CD4-positive, alpha-beta memory T cell (primary cell): ENCODE measurements at regions not wholly inside any gene's neighbourhood (a gene's known extent, or its start where the extent isn't known, plus 50 kb on each side); places are given as distances from the start of the nearest gene placed in this dataset.

Experiments used
- CTCF ChIA-PET: fragments of 350-600 bp; sonication (Branson Sonifier 250); formaldehyde crosslinking; loops from one replicate; lab custom pipeline; 2021; ENCODE audit warnings: inconsistent platforms; ENCODE audit not compliant: partially characterized antibody; lab: Charles Lee
- POLR2A ChIA-PET: fragments of 350-600 bp; sonication (Branson Sonifier 250); formaldehyde crosslinking; loops from one replicate; lab custom pipeline; 2021; ENCODE audit not compliant: partially characterized antibody; lab: Charles Lee
- DNase-seq, 5 donors: peaks; one replicate each; pipeline versions ENCODE4 v3.0.0 to v3.0.0-alpha.2; 2020 to 2022; ENCODE audit warnings: mixed read lengths in 1 of 5
- H3K27ac ChIP-seq: one replicate; pipeline ENCODE4 v1.7.0; 2013; ENCODE audit warnings: low read depth, low read length
- H3K27me3 ChIP-seq: 2 replicates; pipeline ENCODE4 v1.7.0; 2013; ENCODE audit warnings: mild to moderate bottlenecking, low read length, moderate library complexity; ENCODE audit not compliant: insufficient read depth
- H3K36me3 ChIP-seq: 2 replicates; pipeline ENCODE4 v1.7.0; 2013; ENCODE audit warnings: mild to moderate bottlenecking, low read length, moderate library complexity; ENCODE audit not compliant: insufficient read depth
- H3K4me1 ChIP-seq: 2 replicates; pipeline ENCODE4 v1.7.0; 2013; ENCODE audit warnings: mild to moderate bottlenecking, low read length, moderate library complexity; ENCODE audit not compliant: insufficient read depth
- H3K4me3 ChIP-seq, 2 donors: one replicate each; pipeline ENCODE4 v1.7.0; 2013; ENCODE audit warnings: low read length in 2 of 2, mild to moderate bottlenecking in 1 of 2
- H3K9me3 ChIP-seq, 2 donors: one replicate each; pipeline ENCODE4 v1.7.0; 2013; ENCODE audit warnings: low read length in 2 of 2, control low read depth in 1 of 2; ENCODE audit not compliant: control insufficient read depth in 1 of 2
- H3K27ac Mint-ChIP-seq, 7 donors: one replicate each; pipeline ENCODE4 v1.8.0; 2020 to 2021; ENCODE audit warnings: mixed read lengths in 7 of 7, mild to moderate bottlenecking in 6 of 7, inconsistent platforms in 3 of 7, moderate library complexity in 3 of 7
- H3K27me3 Mint-ChIP-seq, 2 donors: one replicate each; pipeline ENCODE4 v1.8.0; 2020 to 2021; ENCODE audit warnings: mixed read lengths in 2 of 2
- H3K36me3 Mint-ChIP-seq, 2 donors: one replicate each; pipeline ENCODE4 v1.8.0; 2020 to 2021; ENCODE audit warnings: mixed read lengths in 2 of 2, inconsistent platforms in 1 of 2, mild to moderate bottlenecking in 1 of 2
- H3K4me1 Mint-ChIP-seq, 4 donors: one replicate each; pipeline ENCODE4 v1.8.0; 2020 to 2021; ENCODE audit warnings: mixed read lengths in 4 of 4, mild to moderate bottlenecking in 1 of 4
- H3K4me3 Mint-ChIP-seq, 8 donors: one replicate each; pipeline ENCODE4 v1.8.0; 2020 to 2021; ENCODE audit warnings: mixed read lengths in 8 of 8, mild to moderate bottlenecking in 7 of 8, moderate library complexity in 6 of 8, inconsistent platforms in 3 of 8
- H3K9me3 Mint-ChIP-seq, 8 donors: one replicate each; pipeline ENCODE4 v1.8.0; 2020 to 2021; ENCODE audit warnings: mixed read lengths in 8 of 8, mild to moderate bottlenecking in 5 of 8, inconsistent platforms in 3 of 8, moderate library complexity in 1 of 8
- intact Hi-C: fragments of 100-400 bp; cut with micrococcal nuclease; formaldehyde crosslinking; loops from one replicate; pipeline ENCODE4 v1.15.1; 2023

DNA sequence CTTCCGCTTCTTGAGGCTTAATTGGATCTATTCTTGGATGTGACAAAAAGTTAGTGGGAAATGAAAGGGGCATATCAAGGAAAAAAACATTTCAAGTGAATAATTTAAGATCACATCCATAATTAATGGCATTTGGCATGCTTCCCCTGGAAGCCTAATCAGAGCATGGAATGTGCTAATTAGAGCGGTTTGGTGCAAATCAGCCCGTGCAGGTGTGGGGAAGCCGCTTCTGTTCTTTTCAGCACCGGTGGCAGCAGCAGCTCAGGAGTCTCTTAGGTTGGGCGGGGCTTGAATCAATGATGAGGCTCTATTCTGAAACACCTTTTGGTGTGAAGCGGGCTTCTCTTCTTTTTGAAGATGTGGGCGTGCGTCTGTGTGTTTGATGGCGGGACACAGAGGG, 301.2 kb downstream of the LRFN2 start:
- Mint-ChIP-seq H3K36me3 (no peaks in the 10 kb centered on the region), H3K27me3 (peaks cover 3 to 15% of the 10 kb centered on the region in 2 donors), H3K9me3 (no peaks in the 10 kb centered on the region), H3K4me3 (no peak overlapping the region), H3K4me1 (no peaks in the 10 kb centered on the region), H3K27ac (no peak overlapping the region)
- POLR2A ChIA-PET: no interaction called here
- Histone ChIP-seq H3K4me3 (no peak overlapping the region), H3K4me1 (no peaks in the 10 kb centered on the region), H3K27ac (no peak overlapping the region), H3K27me3 (no peaks in the 10 kb centered on the region), H3K36me3 (no peaks in the 10 kb centered on the region), H3K9me3 (no peaks in the 10 kb centered on the region)
- no peak for DNase-seq
- CTCF ChIA-PET: no interaction called here
- intact Hi-C loops: no loop called here

DNA sequence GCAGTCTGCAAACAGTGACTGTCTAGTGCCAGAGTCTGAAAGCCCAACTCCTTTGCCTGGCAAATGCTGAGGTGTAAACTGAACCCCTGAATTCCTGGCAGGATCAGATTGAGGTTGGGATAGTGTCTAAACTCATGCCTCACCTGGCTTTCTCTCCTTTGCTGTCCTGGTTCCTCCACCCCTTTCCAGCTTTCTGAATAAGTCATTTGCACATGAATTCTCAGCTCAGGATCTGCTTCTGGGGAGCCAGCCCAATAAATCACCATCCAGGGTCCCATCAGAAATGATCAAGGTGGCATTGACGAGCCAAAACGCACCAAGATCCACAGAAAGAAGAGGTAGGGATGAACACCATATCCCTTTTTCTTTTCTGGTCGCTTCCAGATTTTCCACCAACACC, 301.6 kb downstream of the LRFN2 start:
- Histone ChIP-seq H3K9me3 (no peaks in the 10 kb centered on the region), H3K27ac (no peak overlapping the region), H3K36me3 (no peaks in the 10 kb centered on the region), H3K4me1 (no peaks in the 10 kb centered on the region), H3K27me3 (no peaks in the 10 kb centered on the region), H3K4me3 (no peak overlapping the region)
- Mint-ChIP-seq H3K9me3 (no peaks in the 10 kb centered on the region), H3K4me1 (no peaks in the 10 kb centered on the region), H3K27ac (no peak overlapping the region), H3K36me3 (no peaks in the 10 kb centered on the region), H3K4me3 (no peak overlapping the region), H3K27me3 (peaks cover 4 to 13% of the 10 kb centered on the region in 2 donors)
- intact Hi-C loops: no loop called here
- CTCF ChIA-PET: no interaction called here
- DNase-seq: no peak
- POLR2A ChIA-PET: no interaction called here

DNA sequence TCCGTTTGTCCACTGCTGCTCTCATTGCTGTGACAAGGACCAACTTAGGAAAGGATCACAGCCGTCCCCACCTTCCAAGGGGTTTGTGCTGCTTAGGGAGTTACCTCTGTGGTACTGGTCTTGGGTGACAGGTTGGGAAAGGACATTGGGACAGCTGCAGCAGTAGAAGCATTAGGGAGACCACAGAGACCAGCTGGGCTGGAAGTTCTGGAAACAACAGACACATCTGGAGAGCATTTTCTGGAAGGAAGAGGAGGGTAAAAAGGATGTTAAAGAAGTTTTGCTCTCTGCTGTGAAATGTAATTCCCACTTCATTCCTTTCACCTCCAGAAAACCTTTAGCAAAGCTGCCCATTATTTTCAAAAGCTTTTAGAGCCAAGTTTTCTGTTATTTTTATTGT, 304.2 kb downstream of the LRFN2 start:
- peaks cover 4 to 11% of the 10 kb centered on the region in 2 donors for H3K27me3 Mint-ChIP-seq

DNA sequence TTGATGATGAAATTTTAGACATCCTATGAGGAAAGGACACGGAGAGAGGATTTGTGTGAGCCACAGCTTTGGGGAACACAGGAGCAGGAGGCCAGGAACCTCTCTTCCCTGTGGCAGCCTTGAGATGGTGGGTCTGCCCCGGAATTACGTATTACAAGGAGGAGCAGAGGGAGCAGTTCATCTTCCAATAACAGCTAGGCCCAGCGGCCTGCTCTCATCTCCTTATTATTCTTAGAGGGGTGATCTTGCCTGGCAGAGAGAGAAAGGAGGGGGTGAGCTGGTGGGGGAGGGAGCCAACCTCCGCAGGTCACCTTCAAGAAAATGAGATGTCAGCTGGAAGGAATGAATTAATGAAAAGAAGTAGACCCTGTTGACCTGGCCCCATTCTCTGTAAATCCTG, 305.8 kb downstream of the LRFN2 start:
- CTCF ChIA-PET: interaction anchor here (1.3 kb wide), 1 partner anchor 13 kb away, joined by 3 read pairs; no protein-coding TSS in a partner anchor
- H3K36me3 Mint-ChIP-seq: no peaks in the 10 kb centered on the region
- H3K9me3 Mint-ChIP-seq: no peaks in the 10 kb centered on the region
- intact Hi-C loops: no loop called here
- no peak overlapping the region for H3K27ac Mint-ChIP-seq
- H3K4me3 Mint-ChIP-seq: no peak overlapping the region
- Histone ChIP-seq H3K9me3 (no peaks in the 10 kb centered on the region), H3K36me3 (no peaks in the 10 kb centered on the region), H3K27me3 (no peaks in the 10 kb centered on the region), H3K27ac (no peak overlapping the region), H3K4me1 (no peaks in the 10 kb centered on the region), H3K4me3 (no peak overlapping the region)
- H3K27me3 Mint-ChIP-seq: peaks cover 2 to 4% of the 10 kb centered on the region in 2 donors
- POLR2A ChIA-PET: no interaction called here
- H3K4me1 Mint-ChIP-seq: no peaks in the 10 kb centered on the region
- DNase-seq: no peak

More for the DNA sequence above, 304.2 kb downstream of the LRFN2 start:
- Histone ChIP-seq H3K4me3 (no peak overlapping the region), H3K9me3 (no peaks in the 10 kb centered on the region), H3K36me3 (no peaks in the 10 kb centered on the region), H3K27me3 (no peaks in the 10 kb centered on the region), H3K4me1 (no peaks in the 10 kb centered on the region), H3K27ac (no peak overlapping the region)
- ChIA-PET POLR2A (no interaction called here), CTCF (no interaction called here)
- no peaks in the 10 kb centered on the region for H3K4me1 Mint-ChIP-seq
- intact Hi-C loops: no loop called here
- H3K4me3 Mint-ChIP-seq: no peak overlapping the region
- no peak overlapping the region for H3K27ac Mint-ChIP-seq
- no peaks in the 10 kb centered on the region for H3K36me3 Mint-ChIP-seq
- DNase-seq: no peak
- H3K9me3 Mint-ChIP-seq: no peaks in the 10 kb centered on the region

DNA sequence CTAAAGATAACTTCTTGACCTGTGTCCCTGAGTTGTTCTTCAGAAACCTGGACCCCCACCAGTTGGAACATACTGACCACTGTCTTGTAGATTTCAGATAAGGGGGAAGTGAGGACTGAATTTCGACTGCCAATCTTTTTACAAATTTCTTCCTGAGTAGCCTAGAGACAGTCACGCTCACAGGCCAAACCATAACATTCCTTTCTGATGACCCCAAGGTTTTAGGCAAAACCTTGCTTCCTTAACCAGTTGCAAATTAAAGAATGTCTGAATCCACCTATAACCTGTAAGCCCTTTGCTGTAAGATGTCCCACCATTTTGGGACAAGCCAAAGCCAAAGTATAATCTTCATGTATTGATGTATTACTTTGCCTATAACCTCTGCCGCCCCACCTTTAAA, 306.9 kb downstream of the LRFN2 start:
- POLR2A ChIA-PET: no interaction called here
- intact Hi-C loops: no loop called here
- H3K27me3 Mint-ChIP-seq: peaks cover 2 to 3% of the 10 kb centered on the region in 2 donors
- Histone ChIP-seq H3K36me3 (no peaks in the 10 kb centered on the region), H3K9me3 (no peaks in the 10 kb centered on the region), H3K27ac (no peak overlapping the region), H3K4me1 (no peaks in the 10 kb centered on the region), H3K4me3 (no peak overlapping the region), H3K27me3 (no peaks in the 10 kb centered on the region)
- CTCF ChIA-PET: no interaction called here
- no peaks in the 10 kb centered on the region for H3K9me3 Mint-ChIP-seq
- H3K27ac Mint-ChIP-seq: no peak overlapping the region
- H3K4me3 Mint-ChIP-seq: no peak overlapping the region
- no peaks in the 10 kb centered on the region for H3K4me1 Mint-ChIP-seq
- H3K36me3 Mint-ChIP-seq: no peaks in the 10 kb centered on the region
- no peak for DNase-seq

DNA sequence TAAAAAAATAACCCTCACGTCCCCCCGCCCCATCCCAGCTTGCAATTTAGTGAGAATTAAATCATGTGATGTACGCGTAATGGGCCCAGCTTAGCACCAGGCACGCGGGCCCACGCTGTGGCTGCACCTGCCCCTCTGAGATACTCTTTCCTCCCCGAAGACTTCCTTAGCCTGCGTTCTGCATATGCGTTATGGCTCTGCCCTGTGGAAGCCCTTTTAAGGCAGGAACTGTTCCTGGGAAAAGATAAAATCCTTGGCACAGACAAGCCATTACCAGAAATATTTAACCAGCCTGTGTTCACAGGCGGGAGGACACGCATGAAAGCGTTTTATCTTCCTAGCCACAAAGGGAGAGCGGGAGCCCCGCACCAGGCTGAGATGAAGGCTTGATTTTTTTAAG, 311.0 kb downstream of the LRFN2 start:
- Mint-ChIP-seq H3K27ac (no peak overlapping the region), H3K4me1 (no peaks in the 10 kb centered on the region), H3K4me3 (no peak overlapping the region), H3K9me3 (peaks cover 0 to 8% (median 0%) of the 10 kb centered on the region in 8 donors), H3K27me3 (peaks cover 0 to 3% of the 10 kb centered on the region in 2 donors), H3K36me3 (no peaks in the 10 kb centered on the region)
- no peaks in the 10 kb centered on the region for H3K27me3 ChIP-seq
- H3K4me1 ChIP-seq: no peaks in the 10 kb centered on the region
- no peaks in the 10 kb centered on the region for H3K9me3 ChIP-seq
- H3K4me3 ChIP-seq: no peak overlapping the region
- intact Hi-C loops: no loop called here
- ChIA-PET POLR2A (no interaction called here), CTCF (no interaction called here)
- no peak for DNase-seq
- H3K27ac ChIP-seq: no peak overlapping the region
- H3K36me3 ChIP-seq: no peaks in the 10 kb centered on the region

DNA sequence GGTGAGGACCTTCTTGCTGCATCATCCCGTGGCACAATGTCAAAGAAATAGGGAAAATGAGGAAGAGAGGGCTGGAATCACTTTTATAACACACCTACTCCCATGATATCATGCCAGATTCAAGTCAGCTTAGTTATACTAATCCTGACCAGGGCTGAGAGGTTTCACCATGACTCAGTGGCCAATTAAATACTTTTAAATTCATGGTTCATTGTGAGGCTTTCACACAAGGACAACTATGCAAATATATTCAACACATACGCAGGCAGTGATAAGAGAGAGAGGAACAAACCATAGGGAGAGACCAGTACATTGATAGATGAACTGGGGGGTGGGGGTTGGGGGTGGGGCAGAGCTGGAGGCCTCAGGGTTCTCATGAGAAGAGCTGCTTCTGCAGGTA, 313.1 kb downstream of the LRFN2 start:
- Mint-ChIP-seq H3K27me3 (peaks cover 0 to 2% of the 10 kb centered on the region in 2 donors), H3K4me1 (no peaks in the 10 kb centered on the region), H3K36me3 (no peaks in the 10 kb centered on the region), H3K9me3 (peaks cover 0 to 8% (median 0%) of the 10 kb centered on the region in 8 donors), H3K27ac (no peak overlapping the region), H3K4me3 (no peak overlapping the region)
- H3K27me3 ChIP-seq: no peaks in the 10 kb centered on the region
- no peak for DNase-seq
- H3K36me3 ChIP-seq: no peaks in the 10 kb centered on the region
- ChIA-PET POLR2A (no interaction called here), CTCF (no interaction called here)
- no peaks in the 10 kb centered on the region for H3K4me1 ChIP-seq
- no peak overlapping the region for H3K27ac ChIP-seq
- no peak overlapping the region for H3K4me3 ChIP-seq
- intact Hi-C loops: no loop called here
- H3K9me3 ChIP-seq: no peaks in the 10 kb centered on the region

DNA sequence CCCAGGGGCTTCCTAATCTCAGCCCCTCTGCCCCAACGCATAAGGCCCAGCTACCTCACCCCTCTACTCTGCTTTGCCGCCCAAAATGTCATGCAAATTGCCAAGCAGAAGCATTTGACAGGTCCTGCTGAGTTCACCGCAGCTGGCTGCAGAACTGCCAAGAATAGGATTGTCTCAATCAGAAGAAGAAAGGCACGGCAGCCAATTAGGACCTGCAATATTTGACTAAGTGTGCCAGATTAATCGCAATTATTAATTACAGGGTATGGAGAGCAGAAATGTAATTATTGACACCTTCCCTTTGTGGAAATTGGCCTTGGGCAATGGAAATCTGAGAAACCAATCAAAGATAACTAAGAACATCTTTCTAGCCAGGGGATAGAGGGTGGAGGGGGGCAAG, 318.6 kb downstream of the LRFN2 start:
- Histone ChIP-seq H3K27me3 (no peaks in the 10 kb centered on the region), H3K4me3 (no peak overlapping the region), H3K27ac (no peak overlapping the region), H3K36me3 (no peaks in the 10 kb centered on the region), H3K9me3 (no peaks in the 10 kb centered on the region), H3K4me1 (no peaks in the 10 kb centered on the region)
- Mint-ChIP-seq H3K27me3 (peaks cover 0 to 2% of the 10 kb centered on the region in 2 donors), H3K36me3 (no peaks in the 10 kb centered on the region), H3K9me3 (peaks cover 0 to 5% (median 0%) of the 10 kb centered on the region in 8 donors), H3K4me1 (no peaks in the 10 kb centered on the region), H3K27ac (no peak overlapping the region), H3K4me3 (no peak overlapping the region)
- POLR2A ChIA-PET: no interaction called here
- intact Hi-C loops: no loop called here
- CTCF ChIA-PET: no interaction called here
- no peak for DNase-seq
